Posterior vena cava (tissue), 2 donors: ENCODE measurements at regions not wholly inside any gene's neighbourhood (a gene's known extent, or its start where the extent isn't known, plus 50 kb on each side); places are given as distances from the start of the nearest gene placed in this dataset.

Experiments
- DNase-seq: peaks from one replicate; pipeline ENCODE4 v3.0.0-alpha.2; 2020; ENCODE audit warnings: low spot score
- intact Hi-C, 2 donors: fragments of 100-400 bp; cut with DNase I; formaldehyde crosslinking; loops; one replicate each; pipeline versions ENCODE4 v1.14.1 to v1.14.2; 2022 to 2023
- donor health status: DM: yes; HTN: yes; CAD: no.
- donor health status: DM: yes; HTN: yes; CAD: no.

DNA sequence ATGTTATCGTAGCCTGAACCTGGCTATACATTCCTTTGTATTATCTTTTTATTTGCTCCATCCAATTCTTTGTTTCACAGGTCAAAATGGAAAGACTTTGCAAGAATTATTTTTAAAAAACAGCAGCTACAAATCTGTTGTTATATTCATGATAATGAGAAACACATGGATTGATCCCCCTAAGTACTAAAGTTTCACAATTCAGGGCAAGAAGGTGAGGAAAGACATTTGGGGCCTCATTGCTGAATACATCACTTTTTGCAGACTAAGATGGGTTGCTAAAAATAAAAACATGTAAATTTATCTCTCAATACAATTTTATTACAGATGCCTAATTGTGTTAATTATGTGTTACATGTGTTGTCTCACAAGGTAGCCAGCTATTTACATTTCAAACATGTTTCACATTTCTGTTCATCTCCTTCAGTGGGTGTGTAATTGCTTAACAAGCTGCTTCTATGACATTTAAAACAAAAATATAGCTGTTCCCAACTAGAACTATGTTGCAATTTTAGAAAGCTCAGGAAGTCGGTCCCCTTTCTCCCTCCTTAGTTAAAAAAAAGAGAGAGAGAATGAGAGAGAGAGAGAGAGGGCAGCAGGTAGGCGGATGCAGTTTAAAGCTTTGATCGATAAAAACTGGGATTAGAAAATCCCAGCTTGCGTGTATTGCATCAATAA is 606.3 kb upstream of the FZD8 start:
- intact Hi-C loops = no loop called here

DNA sequence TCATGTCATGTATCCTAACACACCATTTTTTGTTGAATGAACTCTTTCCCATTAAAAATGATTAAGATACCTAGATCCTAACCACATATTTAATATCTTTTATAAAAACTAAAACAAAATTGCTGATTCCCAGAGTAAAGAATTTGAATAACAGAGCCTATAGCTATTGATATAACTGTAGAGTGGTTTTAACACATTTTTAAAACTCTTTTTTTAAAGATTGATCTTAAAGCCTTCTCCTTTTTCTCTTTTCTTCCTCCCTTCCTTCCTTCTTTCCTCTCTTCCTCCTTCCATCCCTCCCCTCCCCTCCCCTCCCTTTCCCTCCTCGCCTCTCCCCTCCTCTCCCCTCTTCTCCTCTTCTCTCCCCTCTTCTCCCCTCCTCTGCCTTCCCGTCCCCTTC is 605.4 kb upstream of the FZD8 start:
- no peak for DNase-seq
- intact Hi-C loops = no loop called here

More for the DNA sequence above, 606.3 kb upstream of the FZD8 start:
- no peak for DNase-seq

DNA sequence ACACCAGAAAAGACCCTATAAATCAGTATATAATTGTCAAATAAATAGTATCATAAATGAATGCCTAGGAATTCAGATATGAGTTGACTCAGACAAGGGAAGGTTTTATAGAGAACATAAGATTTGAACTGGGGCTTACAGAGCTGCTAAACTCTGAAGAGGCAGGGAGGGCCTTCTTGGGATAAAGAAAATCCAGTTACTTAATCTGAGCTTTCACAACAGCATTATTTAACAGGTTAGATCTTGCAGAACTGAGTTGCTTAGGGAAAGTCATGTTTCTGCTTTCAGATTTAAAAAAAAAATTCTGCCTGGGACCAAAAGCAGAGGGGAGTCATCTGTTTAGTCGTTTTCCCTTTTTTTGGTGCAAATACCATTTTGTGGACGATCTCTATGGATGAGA is 594.8 kb upstream of the FZD8 start:
- intact Hi-C loops = no loop called here

DNA sequence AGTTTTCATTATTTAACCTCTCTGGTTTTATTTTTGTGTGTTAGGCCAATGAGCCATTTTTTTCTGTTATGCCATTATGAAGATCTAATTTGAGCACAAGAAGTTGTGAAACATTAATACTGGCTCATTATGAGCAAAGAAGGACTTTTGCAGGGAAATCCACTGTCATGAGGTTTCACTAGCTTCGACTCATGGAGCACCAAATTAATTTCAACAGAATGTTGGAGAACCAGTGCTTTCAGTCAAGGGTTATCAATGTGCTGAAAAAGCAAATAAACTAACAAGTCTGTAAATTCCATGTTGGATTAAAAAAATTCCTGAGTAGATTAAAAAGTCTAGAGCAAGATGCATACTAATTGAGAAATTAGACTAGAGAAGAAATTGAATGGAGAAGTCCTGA is 594.2 kb upstream of the FZD8 start:
- intact Hi-C loops = no loop called here
- DNase-seq = no peak

More for the DNA sequence above, 594.8 kb upstream of the FZD8 start:
- DNase-seq = no peak

DNA sequence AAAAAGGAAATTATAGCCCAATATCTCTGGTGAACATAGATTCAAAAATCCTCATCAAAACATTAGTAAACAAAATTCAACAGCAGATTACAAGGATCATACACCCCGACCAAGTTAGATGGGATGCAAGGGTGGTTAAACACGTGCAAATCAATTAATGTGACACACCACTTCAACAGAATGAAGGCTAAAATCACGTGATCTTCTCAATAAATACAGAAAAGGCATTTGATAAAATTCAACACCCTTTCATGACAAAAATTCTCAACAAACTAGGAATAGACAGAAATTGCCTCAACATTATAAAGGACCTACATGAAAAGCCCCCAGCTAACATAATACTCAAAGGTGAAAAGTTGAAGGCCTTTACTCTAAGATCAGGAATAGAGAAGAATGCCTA is 590.8 kb upstream of the FZD8 start:
- DNase-seq = no peak
- intact Hi-C loops = no loop called here

DNA sequence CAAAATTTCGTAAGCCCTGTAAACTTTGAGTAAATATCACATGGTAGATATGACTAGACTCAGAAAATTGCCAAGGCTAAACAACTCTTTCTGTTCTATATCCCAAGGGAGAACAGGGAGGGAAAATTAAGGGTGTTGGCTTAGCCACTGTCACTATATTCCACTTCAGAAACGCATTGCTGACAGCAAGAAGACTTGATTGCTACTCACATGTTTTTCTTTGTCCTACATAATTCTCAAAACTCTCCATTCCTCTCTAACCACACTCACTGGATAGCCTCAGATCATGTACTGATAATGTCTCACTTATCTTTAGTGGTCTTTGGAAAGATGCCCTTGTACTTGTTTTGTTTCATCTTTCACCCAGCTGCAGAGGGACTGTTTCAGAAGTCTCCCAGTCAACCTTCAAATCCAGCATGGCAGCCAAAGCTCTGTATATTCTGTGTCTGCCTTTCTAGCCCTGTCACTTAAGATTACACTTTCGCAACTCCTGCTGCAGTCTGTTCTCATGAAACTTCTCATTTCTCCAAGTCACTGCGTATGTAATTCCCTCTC is 582.4 kb upstream of the FZD8 start:
- intact Hi-C loops = no loop called here
- no peak for DNase-seq

DNA sequence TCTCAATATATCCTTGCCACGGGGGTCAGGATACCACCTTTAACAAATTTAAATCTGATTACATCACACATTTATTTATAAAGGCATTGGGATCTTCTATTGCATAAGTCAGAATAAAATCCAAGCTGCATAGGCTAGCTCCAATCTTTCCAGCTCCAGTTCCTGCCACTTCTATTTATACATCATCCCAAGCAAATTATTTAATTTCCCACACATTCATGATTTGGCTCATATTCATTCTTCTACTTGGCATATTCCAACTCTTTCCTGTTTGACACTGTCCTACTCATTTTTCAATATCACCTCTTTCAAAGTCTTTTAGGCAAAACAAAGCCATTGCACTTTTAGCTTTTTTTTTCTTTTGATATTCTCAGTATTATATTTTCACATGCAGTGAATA is 579.0 kb upstream of the FZD8 start:
- intact Hi-C loops = no loop called here
- DNase-seq = no peak

DNA sequence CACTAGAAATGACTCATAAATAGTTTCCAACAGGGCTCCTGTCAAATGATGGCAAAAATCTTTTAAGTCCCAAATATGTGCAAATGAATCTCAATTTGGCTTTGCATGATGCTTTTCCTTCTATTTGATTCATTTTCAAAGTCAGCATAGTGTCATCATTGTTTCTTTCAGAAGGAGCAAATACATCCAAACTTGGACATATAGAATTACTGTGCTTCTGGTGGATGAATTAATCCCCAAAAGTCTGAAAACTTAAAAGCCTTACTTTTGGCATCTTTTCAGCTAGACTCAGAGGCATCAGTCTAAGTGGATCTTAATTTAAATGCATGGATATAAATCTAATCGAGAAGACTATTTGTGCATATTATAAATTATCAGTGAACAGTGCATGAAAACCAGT is 578.1 kb upstream of the FZD8 start:
- no peak for DNase-seq
- intact Hi-C loops = no loop called here

DNA sequence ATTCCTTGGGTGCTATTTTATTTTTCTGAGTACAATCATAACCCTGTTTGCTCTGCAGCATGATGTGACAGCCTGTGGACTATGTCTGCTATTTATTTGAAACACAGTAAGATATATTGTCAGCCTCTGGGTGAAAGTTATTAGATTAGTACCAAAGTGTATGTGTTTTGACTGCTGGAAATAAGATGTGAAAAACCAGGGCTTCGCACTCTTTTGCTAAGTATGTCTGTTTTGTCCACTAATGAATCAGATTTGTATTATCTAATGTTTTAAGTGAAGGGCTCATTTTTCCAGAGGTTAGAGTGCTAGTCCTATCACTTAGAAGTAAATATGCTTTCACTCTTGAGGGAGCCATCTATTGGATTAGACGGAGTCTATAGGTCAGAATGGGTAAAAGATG is 569.8 kb upstream of the FZD8 start:
- DNase-seq = no peak
- intact Hi-C loops = no loop called here

DNA sequence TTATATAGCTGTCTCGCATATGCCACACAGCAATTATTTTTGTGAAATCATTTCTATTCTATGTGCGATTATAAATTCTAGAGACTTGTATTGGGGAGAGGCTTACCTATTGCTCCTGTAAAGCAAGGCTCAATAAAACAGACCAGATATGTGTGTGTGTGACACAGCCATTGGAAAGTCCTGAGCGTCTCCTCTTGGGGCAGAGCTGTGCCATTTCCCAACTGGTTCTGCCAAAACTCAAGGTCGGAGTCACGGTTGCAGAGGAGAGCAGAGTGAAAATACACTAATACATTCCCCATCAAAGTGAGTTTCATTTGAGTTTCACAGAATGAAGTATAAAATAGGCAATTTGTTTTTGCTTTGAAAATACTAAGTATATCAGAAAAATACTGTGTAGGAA is 567.4 kb upstream of the FZD8 start:
- intact Hi-C loops = no loop called here
- no peak for DNase-seq

DNA sequence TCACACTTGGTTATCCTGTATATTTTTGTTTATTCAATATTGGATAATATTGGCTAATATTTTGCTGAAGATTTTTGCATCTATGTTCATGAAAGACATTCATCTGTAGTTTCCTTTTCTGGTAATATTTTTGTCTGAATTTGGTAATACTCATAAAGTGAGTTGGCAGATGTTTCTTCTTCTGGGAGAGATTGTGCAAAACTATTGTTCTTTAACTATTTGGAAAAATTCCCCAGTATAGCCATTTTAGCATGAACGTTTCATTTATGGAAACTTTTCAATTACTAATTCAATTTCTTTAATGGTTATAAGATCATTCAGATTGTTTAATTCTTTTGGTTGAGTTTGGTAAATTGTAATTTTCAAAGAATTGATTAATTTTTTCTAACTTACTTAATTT is 560.8 kb upstream of the FZD8 start:
- no peak for DNase-seq
- intact Hi-C loops = no loop called here

DNA sequence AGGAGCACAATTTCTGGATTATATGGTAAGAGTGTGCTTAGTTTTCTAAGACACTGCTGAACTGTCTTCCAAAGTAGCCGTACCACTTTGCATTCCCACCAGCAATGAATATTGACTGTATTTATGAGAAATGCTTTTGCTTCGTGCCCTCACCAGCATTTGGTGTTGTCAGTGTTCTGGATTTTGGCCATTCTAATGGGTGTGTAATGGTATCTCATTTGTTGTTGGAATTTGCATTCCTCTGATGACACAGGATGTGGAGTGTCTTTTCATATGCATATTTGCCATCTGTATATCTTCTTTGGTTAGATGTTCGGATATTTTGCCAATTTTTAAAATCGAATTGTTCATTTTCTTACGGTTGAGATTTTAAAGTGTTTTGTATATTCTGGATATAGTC is 558.5 kb upstream of the FZD8 start:
- intact Hi-C loops = no loop called here
- DNase-seq = no peak

DNA sequence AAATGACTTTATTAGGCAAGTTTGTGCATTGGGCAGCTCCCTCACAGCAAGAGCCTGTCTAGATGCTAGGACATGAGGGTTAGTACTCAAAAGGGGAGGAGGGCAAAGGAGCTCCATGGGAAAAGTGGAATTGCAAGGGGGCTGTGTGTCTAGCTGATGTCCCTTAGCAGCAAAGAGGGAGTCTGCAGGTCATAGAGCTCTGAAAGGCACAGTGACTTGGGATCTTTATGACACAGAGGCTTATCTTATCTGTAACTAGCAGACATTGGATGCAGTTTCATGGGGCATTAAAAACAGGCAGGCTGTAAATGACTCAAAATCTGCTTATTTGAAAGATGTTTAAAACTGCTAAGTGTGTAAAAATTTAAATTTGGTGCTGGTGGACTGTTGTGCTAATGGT is 556.2 kb upstream of the FZD8 start:
- intact Hi-C loops = no loop called here
- DNase-seq = no peak

DNA sequence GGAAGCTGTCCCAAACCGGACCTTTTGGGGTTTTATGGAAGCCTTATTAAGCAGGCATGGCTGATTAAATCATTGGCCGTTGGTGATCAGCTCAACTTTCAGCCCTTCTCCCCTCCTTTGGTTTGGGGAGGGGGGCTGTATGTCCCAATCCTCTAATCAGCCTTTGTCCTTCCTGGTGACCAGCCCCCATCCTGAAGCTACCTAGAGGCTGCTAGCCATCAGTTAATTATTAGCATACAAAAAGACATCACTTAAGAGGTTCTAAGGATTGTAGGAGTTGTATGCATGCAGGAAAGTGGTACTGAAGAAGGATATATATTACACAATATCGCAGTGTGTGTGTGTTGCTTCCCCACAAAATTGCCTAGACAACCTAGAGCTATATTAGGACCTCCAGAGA is 553.3 kb upstream of the FZD8 start:
- no peak for DNase-seq
- intact Hi-C loops = no loop called here

DNA sequence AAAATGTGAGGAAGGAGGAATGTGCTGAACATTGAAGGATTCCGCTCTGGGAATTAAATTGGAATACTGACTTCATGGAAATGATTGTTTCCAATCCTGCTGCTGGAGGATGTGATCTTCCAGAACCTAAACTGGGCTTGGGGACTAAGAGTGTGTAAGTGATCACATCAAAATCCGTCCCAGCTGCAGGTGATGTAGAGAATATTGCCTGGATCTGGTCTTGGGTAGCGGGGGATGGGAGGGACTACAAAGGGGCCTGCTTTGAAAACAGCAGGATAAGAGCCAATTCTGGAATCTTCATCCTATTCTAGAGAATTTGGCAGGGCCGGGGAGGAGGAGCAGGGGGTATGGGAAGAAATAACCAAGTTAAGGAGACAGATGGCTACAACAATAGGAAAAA is 552.2 kb upstream of the FZD8 start:
- intact Hi-C loops = no loop called here
- DNase-seq = no peak

DNA sequence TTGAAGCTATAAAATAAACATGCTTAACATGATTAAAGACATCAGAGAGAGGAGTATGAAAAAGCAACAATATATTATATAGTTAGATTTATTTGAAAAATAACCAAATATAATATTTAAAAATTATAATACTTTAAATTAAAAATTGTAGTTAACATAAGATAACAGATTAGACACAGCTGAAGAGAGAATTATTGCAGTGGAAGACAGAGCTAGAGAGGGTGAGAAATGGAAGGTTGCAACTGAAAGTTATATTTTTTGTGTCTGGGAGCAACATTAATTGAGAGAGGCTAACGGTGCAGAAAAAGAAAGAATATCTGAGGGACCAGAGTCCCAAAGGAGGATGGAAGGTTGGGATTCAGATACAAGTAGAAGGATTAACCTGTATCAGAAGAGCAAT is 548.9 kb upstream of the FZD8 start:
- no peak for DNase-seq
- intact Hi-C loops = no loop called here

DNA sequence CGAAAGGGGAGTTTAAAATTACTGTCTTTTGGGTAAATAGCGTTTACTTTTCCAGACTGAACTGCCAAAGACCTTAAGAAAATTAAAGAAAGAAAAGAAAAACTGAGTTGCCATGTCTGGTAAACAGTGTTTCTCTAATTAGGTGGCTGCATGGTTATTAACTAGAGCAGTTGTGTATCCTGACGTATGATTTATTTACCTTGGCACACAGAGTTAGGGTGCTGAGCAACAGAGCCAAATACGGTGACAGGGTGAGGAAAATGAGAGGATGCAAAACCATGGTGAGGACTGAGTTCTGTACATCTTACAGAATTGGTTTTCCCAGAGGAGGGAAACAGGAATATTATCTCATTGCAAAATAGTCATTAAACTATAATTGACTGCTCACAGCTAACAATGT is 546.4 kb upstream of the FZD8 start:
- no peak for DNase-seq
- intact Hi-C loops = no loop called here

DNA sequence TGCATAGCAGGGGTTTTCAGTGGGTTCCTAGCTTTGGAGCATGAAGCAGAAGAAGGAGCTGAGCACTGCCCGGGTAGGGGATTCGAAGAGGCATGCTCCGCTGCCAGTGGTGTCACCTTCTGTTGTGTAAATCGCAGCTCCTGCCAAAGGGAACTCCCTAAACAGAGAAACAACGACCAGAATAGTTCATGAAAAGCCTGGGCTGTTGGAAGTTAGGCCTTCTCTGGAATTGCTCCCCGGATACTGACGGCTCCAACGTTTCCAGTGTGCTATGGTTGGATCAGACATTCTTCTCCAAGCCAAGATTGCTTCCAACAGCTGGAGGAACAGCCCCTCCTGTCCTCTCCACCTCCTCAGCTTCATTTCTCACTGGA is 546.0 kb upstream of the FZD8 start:
- DNase-seq = no peak
- intact Hi-C loops = no loop called here

DNA sequence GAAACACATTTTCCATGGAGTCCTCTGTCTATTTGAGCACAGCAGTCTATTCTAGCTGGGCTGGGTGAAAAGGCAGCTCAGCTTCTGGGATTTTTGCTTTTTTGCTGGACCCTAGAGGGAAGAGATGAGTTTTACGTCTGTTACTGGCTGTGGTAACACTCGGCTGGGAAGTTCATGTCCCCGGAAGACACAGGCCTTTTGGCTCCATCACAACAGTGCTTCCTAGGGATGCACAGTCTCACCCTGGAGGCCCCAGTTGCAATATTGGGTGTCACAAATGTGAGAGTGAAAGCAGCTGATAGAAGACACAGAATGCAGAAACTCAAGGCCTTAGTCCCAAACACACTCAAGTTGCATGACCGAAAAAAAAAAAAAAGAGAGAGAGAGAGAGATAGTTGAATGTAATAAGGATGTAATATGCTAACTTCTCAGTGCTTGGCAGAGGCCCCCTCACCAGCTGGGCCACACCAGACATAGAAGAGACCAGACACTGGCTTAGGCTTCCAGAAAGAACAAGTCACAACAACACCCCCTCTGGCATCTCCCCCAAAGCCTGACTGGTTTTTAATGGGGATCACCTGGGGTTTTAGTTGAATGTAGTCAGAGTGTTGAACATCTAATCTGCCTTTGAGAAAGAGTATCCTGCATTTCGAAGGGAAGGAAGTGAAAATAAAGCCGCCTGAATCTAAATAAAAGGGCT is 545.4 kb upstream of the FZD8 start:
- DNase-seq = no peak
- intact Hi-C loops = no loop called here

DNA sequence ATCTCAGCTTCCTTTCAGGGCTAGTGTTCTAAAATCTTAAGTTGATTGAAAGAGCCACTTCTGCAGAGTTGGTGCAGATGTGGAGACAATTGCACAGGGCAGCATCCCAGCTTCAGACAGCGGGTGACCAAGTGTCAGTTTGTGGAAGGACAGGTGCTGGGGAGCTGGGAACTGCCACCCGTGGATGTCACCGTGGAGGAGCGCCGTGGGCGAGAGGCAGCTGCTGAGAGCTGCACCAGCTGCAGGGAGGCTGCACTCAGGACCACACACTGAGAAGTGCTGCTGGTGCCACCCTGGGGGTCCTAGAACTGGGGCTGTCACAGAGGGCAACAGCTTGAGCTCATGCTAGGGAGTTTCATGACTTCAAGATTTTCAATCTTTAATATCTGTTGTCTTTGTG is 543.0 kb upstream of the FZD8 start:
- no peak for DNase-seq
- intact Hi-C loops = no loop called here

DNA sequence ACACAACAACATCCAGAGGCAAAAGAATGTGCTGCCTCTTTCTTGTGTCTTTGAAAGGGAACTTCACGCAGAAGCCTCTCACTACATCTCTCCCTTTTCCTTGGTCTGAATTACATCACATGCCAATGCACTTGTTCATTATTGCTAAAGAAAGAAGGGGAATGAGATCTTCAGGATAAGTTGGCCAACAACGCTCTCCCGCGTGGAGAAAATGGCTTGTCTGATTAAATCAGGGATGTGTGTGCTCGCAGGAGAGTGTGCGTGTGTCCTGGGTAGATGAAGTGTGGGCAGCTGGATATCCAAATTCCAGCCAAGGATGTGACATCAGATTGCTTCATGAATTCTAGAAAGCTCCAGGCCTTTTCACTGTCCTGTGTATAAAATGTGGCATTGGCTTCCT is 541.6 kb upstream of the FZD8 start:
- DNase-seq = no peak
- intact Hi-C loops = no loop called here
